HFF-Myc (cell line): ENCODE measurements at regions not wholly inside any gene's neighbourhood (a gene's known extent, or its start where the extent isn't known, plus 50 kb on each side); places are given as distances from the start of the nearest gene placed in this dataset.

Experiments used
- DNase-seq: peaks from one replicate; pipeline ENCODE4 v3.0.0-alpha.2; 2011; ENCODE audit warnings: low read depth; ENCODE audit errors: extremely low read depth
- H3K4me3 ChIP-seq: replicated peaks from 2 replicates; pipeline ENCODE4 v1.5.1; 2011; ENCODE audit warnings: low read depth, mild to moderate bottlenecking, control low read depth, low read length
- TF ChIP-seq, protein P1 (sequence below): IDR thresholded peaks from 2 replicates; pipeline ENCODE4 v1.5.1; 2012; ENCODE audit warnings: mild to moderate bottlenecking, low read depth, low read length, control low read depth; ENCODE audit errors: missing control alignments

DNA sequence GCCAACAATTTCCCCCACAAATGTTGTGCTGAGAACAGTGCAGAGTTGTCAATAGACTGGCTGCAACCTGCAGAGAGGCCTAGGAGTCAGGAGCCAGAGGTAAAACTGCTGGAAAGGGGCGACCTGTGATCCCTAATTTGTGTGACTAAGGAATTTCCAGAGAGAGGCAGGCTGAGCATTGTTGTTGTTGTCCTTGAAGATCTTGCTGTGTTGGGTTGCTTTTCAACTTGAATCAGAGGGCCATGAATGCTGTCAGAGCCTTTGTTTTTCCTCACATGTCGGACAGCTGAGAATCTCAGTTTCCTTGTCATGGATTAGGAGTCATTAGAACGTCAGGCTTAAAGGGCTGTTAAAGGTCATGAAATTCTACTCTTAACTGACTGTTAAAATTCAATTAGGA, 134.6 kb upstream of the ASTN2 start:
- no peak for DNase-seq
- TF ChIP-seq, protein P1, sequence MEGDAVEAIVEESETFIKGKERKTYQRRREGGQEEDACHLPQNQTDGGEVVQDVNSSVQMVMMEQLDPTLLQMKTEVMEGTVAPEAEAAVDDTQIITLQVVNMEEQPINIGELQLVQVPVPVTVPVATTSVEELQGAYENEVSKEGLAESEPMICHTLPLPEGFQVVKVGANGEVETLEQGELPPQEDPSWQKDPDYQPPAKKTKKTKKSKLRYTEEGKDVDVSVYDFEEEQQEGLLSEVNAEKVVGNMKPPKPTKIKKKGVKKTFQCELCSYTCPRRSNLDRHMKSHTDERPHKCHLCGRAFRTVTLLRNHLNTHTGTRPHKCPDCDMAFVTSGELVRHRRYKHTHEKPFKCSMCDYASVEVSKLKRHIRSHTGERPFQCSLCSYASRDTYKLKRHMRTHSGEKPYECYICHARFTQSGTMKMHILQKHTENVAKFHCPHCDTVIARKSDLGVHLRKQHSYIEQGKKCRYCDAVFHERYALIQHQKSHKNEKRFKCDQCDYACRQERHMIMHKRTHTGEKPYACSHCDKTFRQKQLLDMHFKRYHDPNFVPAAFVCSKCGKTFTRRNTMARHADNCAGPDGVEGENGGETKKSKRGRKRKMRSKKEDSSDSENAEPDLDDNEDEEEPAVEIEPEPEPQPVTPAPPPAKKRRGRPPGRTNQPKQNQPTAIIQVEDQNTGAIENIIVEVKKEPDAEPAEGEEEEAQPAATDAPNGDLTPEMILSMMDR, result no peak
- no peak overlapping the region for H3K4me3 ChIP-seq

DNA sequence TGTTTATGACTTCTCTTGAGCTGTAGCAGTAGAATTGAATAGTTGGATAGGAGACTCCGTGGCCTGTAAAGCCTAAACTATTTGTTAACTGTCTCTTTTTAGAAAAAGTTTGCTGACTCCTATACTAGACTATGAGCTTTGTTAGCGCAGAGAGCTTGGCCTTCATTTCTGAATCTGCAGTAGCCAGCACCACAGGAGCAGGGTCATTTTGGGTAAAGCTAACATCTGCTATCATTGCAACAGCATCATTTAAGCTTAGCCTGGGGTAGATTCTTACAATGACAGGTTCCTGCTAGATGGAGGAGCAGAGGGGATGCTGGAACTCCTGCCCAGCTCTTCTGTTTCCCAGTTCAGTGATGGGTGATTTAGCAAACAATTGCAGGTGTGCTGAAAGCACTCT, 133.7 kb upstream of the ASTN2 start:
- TF ChIP-seq, protein P1, result no peak

GRCh38 chr9:117547904-117548303, 133.0 kb upstream of the ASTN2 start:
- no peak overlapping the region for H3K4me3 ChIP-seq
- DNase-seq, result no peak
- TF ChIP-seq, protein P1, result no peak

More for the DNA sequence above, 133.7 kb upstream of the ASTN2 start:
- no peak overlapping the region for H3K4me3 ChIP-seq
- no peak for DNase-seq

GRCh38 chr9:117546894-117547678, 132.2 kb upstream of the ASTN2 start:
- TF ChIP-seq, protein P1, result no peak
- no peak overlapping the region for H3K4me3 ChIP-seq
- no peak for DNase-seq

DNA sequence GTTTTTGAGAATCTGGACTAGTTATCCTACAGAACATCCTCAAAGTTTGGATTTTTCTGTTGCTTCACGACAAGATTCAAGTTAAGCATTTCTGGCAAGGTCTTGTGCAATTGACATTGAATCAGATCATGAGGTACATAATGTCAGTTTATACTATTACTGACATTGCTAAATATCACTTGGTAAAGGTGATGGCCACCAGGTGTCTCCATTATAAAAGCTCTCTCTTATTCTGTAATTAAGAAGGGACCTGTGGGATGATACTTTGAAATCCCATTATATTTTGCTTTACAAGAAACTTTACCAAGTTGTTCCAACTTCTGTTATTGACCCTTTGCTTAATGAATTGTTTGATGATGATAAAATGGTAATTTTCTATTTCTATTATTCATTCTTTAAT, 131.0 kb upstream of the ASTN2 start:
- TF ChIP-seq, protein P1, result no peak
- H3K4me3 ChIP-seq, result no peak overlapping the region
- DNase-seq, result no peak

GRCh38 chr9:117543089-117543488, 128.2 kb upstream of the ASTN2 start:
- TF ChIP-seq, protein P1, result no peak
- DNase-seq, result no peak
- no peak overlapping the region for H3K4me3 ChIP-seq
